ENCODE measurements at regions not wholly inside any gene's neighbourhood (a gene's known extent, or its start where the extent isn't known, plus 50 kb on each side); places are given as distances from the start of the nearest gene placed in this dataset.

GRCh38 chr10:36720895-36721294 is 404.5 kb upstream of the ANKRD30A start:
- no peaks in the 10 kb centered on the region for H3K79me2 ChIP-seq (ENCODE audit: low read length)
- no peak overlapping the region for H3K4me3 ChIP-seq (ENCODE audit: low read length)
- no peak for TF ChIP-seq EZH2 (optimal IDR thresholded peaks at IDR 0.05; ENCODE audit: low read depth, low read length)
- no peak for TF ChIP-seq EZH2phosphoT487 (IDR thresholded peaks at IDR 0.05; ENCODE audit: low read length)
- TF ChIP-seq CTCF (IDR thresholded peaks at IDR 0.05; ENCODE audit: low read length) = no peak

GRCh38 chr10:36717118-36717517 is 408.3 kb upstream of the ANKRD30A start:
- TF ChIP-seq EZH2 (optimal IDR thresholded peaks at IDR 0.05; ENCODE audit: low read depth, low read length) (no peak), CTCF (IDR thresholded peaks at IDR 0.05; ENCODE audit: low read length) (no peak), EZH2phosphoT487 (IDR thresholded peaks at IDR 0.05; ENCODE audit: low read length) (no peak)
- H3K4me2 ChIP-seq (ENCODE audit: low read depth, low read length) = no peak overlapping the region
- no peaks in the 10 kb centered on the region for H3K4me1 ChIP-seq (ENCODE audit: low read length)
- no peaks in the 10 kb centered on the region for H3K36me3 ChIP-seq (replicated peaks; ENCODE audit: insufficient read depth, low read length)
- no peak for DNase-seq
- H3K9me2 ChIP-seq (replicated peaks; ENCODE audit: insufficient read depth, low read length) = no peaks in the 10 kb centered on the region
- H2AFZ ChIP-seq (ENCODE audit: low read length) = no peak overlapping the region
- no peak overlapping the region for H3K9ac ChIP-seq (ENCODE audit: low read length)
- H3K27ac ChIP-seq (ENCODE audit: low read length) = no peak overlapping the region
- H3K9me3 ChIP-seq (replicated peaks; ENCODE audit: insufficient read depth, low read length) = no peaks in the 10 kb centered on the region
- no peaks in the 10 kb centered on the region for H3K27me3 ChIP-seq (replicated peaks; ENCODE audit: insufficient read depth, low read length)
- H4K20me1 ChIP-seq (ENCODE audit: insufficient read depth, low read length) = no peaks in the 10 kb centered on the region
- H3F3A ChIP-seq (ENCODE audit: insufficient read depth, low read length) = no peaks in the 10 kb centered on the region
- H3K4me3 ChIP-seq (ENCODE audit: low read length) = no peak overlapping the region
- H3K79me2 ChIP-seq (ENCODE audit: low read length) = no peaks in the 10 kb centered on the region

More at GRCh38 chr10:36720895-36721294, 404.5 kb upstream of the ANKRD30A start:
- no peaks in the 10 kb centered on the region for H4K20me1 ChIP-seq (ENCODE audit: insufficient read depth, low read length)
- H3K27me3 ChIP-seq (replicated peaks; ENCODE audit: insufficient read depth, low read length) = no peaks in the 10 kb centered on the region
- no peaks in the 10 kb centered on the region for H3K4me1 ChIP-seq (ENCODE audit: low read length)
- DNase-seq = no peak
- H3K36me3 ChIP-seq (replicated peaks; ENCODE audit: insufficient read depth, low read length) = no peaks in the 10 kb centered on the region
- H3F3A ChIP-seq (ENCODE audit: insufficient read depth, low read length) = no peaks in the 10 kb centered on the region
- H3K4me2 ChIP-seq (ENCODE audit: low read depth, low read length) = no peak overlapping the region
- no peak overlapping the region for H3K27ac ChIP-seq (ENCODE audit: low read length)
- H3K9me3 ChIP-seq (replicated peaks; ENCODE audit: insufficient read depth, low read length) = no peaks in the 10 kb centered on the region
- no peak overlapping the region for H2AFZ ChIP-seq (ENCODE audit: low read length)
- no peaks in the 10 kb centered on the region for H3K9me2 ChIP-seq (replicated peaks; ENCODE audit: insufficient read depth, low read length)
- no peak overlapping the region for H3K9ac ChIP-seq (ENCODE audit: low read length)

GRCh38 chr10:36716291-36716690 is 409.1 kb upstream of the ANKRD30A start:
- Histone ChIP-seq H3K4me1 (ENCODE audit: low read length) (no peaks in the 10 kb centered on the region), H3K4me3 (ENCODE audit: low read length) (no peak overlapping the region), H2AFZ (ENCODE audit: low read length) (no peak overlapping the region), H3K79me2 (ENCODE audit: low read length) (no peaks in the 10 kb centered on the region), H3K9ac (ENCODE audit: low read length) (no peak overlapping the region), H4K20me1 (ENCODE audit: insufficient read depth, low read length) (no peaks in the 10 kb centered on the region), H3K36me3 (replicated peaks; ENCODE audit: insufficient read depth, low read length) (no peaks in the 10 kb centered on the region), H3F3A (ENCODE audit: insufficient read depth, low read length) (no peaks in the 10 kb centered on the region), H3K27me3 (replicated peaks; ENCODE audit: insufficient read depth, low read length) (no peaks in the 10 kb centered on the region), H3K9me3 (replicated peaks; ENCODE audit: insufficient read depth, low read length) (no peaks in the 10 kb centered on the region), H3K4me2 (ENCODE audit: low read depth, low read length) (no peak overlapping the region), H3K27ac (ENCODE audit: low read length) (no peak overlapping the region), H3K9me2 (replicated peaks; ENCODE audit: insufficient read depth, low read length) (no peaks in the 10 kb centered on the region)
- no peak for DNase-seq
- TF ChIP-seq EZH2 (optimal IDR thresholded peaks at IDR 0.05; ENCODE audit: low read depth, low read length) (no peak), EZH2phosphoT487 (IDR thresholded peaks at IDR 0.05; ENCODE audit: low read length) (no peak), CTCF (IDR thresholded peaks at IDR 0.05; ENCODE audit: low read length) (no peak)

Measured in MM.1S (cell line).